ENCODE measurements at regions not wholly inside any gene's neighbourhood (a gene's known extent, or its start where the extent isn't known, plus 50 kb on each side); places are given as distances from the start of the nearest gene placed in this dataset.

DNA sequence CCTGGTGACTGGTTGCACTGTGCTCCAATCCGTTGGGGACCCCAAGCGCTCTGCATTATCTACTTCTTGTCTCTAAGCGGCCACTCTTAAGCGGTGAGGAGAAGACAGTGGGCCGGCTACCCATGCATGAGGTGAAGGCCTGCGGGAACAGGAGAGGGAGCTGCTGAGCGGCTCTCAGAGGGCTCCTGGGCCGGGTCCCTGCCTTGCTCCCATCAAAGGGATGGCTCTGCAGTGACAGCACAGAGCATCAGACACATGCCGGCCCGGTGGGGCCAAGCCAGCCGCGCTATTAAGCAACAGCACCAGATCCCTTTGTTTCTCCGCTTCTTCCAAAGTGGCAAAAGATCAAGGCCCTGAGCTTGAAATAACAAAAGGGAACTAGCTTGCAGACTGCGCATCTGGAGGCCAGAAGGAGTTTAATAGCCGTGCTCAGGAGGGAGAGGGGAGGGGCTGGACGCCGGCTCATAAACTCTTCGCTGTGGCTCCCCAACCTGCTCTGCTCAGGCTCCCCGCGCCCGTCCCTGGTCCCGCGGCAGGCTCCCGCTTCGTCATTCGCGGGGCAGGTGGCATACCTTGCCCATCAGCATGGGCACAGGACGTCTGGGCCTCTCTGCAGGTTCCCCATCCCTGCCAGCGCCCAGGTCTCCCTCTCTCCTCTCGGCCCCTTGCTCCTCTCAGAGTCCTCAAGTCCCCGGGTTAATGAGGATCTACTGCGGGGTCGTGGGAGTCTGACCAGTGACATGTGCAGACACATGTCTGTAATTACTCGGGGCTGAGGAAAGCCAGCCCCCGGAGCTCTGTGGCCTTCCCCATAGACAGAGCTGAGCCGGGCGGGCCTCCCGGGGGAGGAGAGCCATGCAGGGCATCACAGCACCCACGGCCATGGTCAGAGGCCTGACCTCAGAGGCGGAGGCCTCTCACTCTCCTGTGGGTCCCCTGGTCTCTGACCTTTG lies 96.7 kb downstream of the ASB1 start:
- TF ChIP-seq POLR2A (IDR thresholded peaks at IDR 0.05; ENCODE audit: low read length) (no peak), GATA1 (IDR thresholded peaks at IDR 0.05; ENCODE audit: low read depth, low read length) (no peak)
